NT2/D1 (cell line): ENCODE measurements at regions not wholly inside any gene's neighbourhood (a gene's known extent, or its start where the extent isn't known, plus 50 kb on each side); places are given as distances from the start of the nearest gene placed in this dataset.

Experiments
- SUZ12 ChIP-seq: IDR thresholded peaks from 2 replicates; pipeline ENCODE4 v1.6.1; 2011; ENCODE audit not compliant: insufficient read length, insufficient read depth; ENCODE audit errors: extremely low read depth
- YY1 ChIP-seq: IDR thresholded peaks from 2 replicates; pipeline ENCODE4 v1.6.1; 2011; ENCODE audit not compliant: insufficient read length, insufficient read depth
- ZNF274 ChIP-seq: IDR thresholded peaks from 2 replicates; pipeline ENCODE4 v1.6.1; 2011; ENCODE audit warnings: mild to moderate bottlenecking, low read depth, low read length

GRCh38 chr7:24504836-24505235, 68.4 kb upstream of the PALS2 start:
- no peak for TF ChIP-seq SUZ12
- no peak for TF ChIP-seq YY1
- TF ChIP-seq ZNF274: no peak
